GM12878 (cell line): ENCODE measurements at regions not wholly inside any gene's neighbourhood (a gene's known extent, or its start where the extent isn't known, plus 50 kb on each side); places are given as distances from the start of the nearest gene placed in this dataset.

Source experiments
- ATF7 ChIP-seq: fragments of 450-650 bp; IDR thresholded peaks from 2 replicates; pipeline ENCODE4 v1.6.1; 2016; ENCODE audit warnings: low read depth, mild to moderate bottlenecking
- EED ChIP-seq: sonication (generic); IDR thresholded peaks from 2 replicates; pipeline ENCODE4 v1.6.1; 2016; ENCODE audit warnings: antibody characterized with exemption, low read depth
- KLF5 ChIP-seq: fragments of 450-650 bp; IDR thresholded peaks from 2 replicates; pipeline ENCODE4 v1.6.1; 2014; ENCODE audit warnings: mild to moderate bottlenecking; ENCODE audit not compliant: partially characterized antibody
- MTA2 ChIP-seq: fragments of 450-650 bp; IDR thresholded peaks from 2 replicates; pipeline ENCODE4 v1.6.1; 2016; ENCODE audit warnings: low read depth, mild to moderate bottlenecking, moderate library complexity
- NFYA ChIP-seq: IDR thresholded peaks from 2 replicates; pipeline ENCODE4 v1.6.1; 2011; ENCODE audit warnings: low read depth, mild to moderate bottlenecking, low read length, improper control_type of control experiment, borderline replicate concordance
- NFYB ChIP-seq: IDR thresholded peaks from 2 replicates; pipeline ENCODE4 v1.6.1; 2011; ENCODE audit warnings: low read depth, mild to moderate bottlenecking, low read length, improper control_type of control experiment, moderate library complexity; ENCODE audit not compliant: insufficient read depth
- NR2C1 ChIP-seq: fragments of 450-650 bp; IDR thresholded peaks from 2 replicates; pipeline ENCODE4 v1.6.1; 2017; ENCODE audit warnings: antibody characterized with exemption, mild to moderate bottlenecking, moderate library complexity
- NR2C2 ChIP-seq: IDR thresholded peaks from 2 replicates; pipeline ENCODE4 v1.6.1; 2011; ENCODE audit warnings: borderline replicate concordance, low read depth; ENCODE audit not compliant: control insufficient read depth, insufficient read length
- PAX8 ChIP-seq: fragments of 450-650 bp; IDR thresholded peaks from 2 replicates; pipeline ENCODE4 v1.6.1; 2017; ENCODE audit warnings: mild to moderate bottlenecking, moderate library complexity
- PRDM15 ChIP-seq: fragments of 450-650 bp; formaldehyde crosslinking; IDR thresholded peaks from 2 replicates; pipeline ENCODE4 v1.4.0; 2020; ENCODE audit warnings: mild to moderate bottlenecking, moderate library complexity
- RFX5 ChIP-seq: IDR thresholded peaks from 2 replicates; pipeline ENCODE4 v1.6.1; 2011; ENCODE audit warnings: low read depth, low read length, improper control_type of control experiment
- SIN3A ChIP-seq: IDR thresholded peaks from 2 replicates; pipeline ENCODE4 v1.6.1; 2012; ENCODE audit warnings: low read depth, low read length, improper control_type of control experiment
- SREBF2 ChIP-seq: IDR thresholded peaks from 2 replicates; pipeline ENCODE4 v1.6.1; 2012; ENCODE audit warnings: mild to moderate bottlenecking, low read length
- TBL1XR1 ChIP-seq: IDR thresholded peaks from 2 replicates; pipeline ENCODE4 v1.6.1; 2012; ENCODE audit warnings: low read depth, low read length, improper control_type of control experiment
- ZBTB11 ChIP-seq: fragments of 450-650 bp; formaldehyde crosslinking; IDR thresholded peaks from 2 replicates; pipeline ENCODE4 v1.5.0; 2022; ENCODE audit warnings: mild to moderate bottlenecking, missing genetic modification characterization
- ZNF274 ChIP-seq: IDR thresholded peaks from one replicate; pipeline ENCODE4 v1.8.0; 2011; ENCODE audit not compliant: insufficient read length, insufficient read depth
- TF ChIP-seq, protein P1 (sequence below): IDR thresholded peaks from 2 replicates; pipeline ENCODE4 v1.6.1; 2012; ENCODE audit warnings: low read depth, low read length, improper control_type of control experiment
- TF ChIP-seq, protein P2 (sequence below): fragments of 450-650 bp; IDR thresholded peaks from 2 replicates; pipeline ENCODE4 v1.6.1; 2018; ENCODE audit warnings: mild to moderate bottlenecking, low read depth, moderate library complexity; ENCODE audit not compliant: partially characterized antibody
- TF ChIP-seq, protein P3 (sequence below): IDR thresholded peaks from 2 replicates; pipeline ENCODE4 v1.6.1; 2011; ENCODE audit warnings: borderline replicate concordance, low read depth, mild to moderate bottlenecking, moderate library complexity, low read length; ENCODE audit not compliant: insufficient read depth, poor library complexity, severe bottlenecking

DNA sequence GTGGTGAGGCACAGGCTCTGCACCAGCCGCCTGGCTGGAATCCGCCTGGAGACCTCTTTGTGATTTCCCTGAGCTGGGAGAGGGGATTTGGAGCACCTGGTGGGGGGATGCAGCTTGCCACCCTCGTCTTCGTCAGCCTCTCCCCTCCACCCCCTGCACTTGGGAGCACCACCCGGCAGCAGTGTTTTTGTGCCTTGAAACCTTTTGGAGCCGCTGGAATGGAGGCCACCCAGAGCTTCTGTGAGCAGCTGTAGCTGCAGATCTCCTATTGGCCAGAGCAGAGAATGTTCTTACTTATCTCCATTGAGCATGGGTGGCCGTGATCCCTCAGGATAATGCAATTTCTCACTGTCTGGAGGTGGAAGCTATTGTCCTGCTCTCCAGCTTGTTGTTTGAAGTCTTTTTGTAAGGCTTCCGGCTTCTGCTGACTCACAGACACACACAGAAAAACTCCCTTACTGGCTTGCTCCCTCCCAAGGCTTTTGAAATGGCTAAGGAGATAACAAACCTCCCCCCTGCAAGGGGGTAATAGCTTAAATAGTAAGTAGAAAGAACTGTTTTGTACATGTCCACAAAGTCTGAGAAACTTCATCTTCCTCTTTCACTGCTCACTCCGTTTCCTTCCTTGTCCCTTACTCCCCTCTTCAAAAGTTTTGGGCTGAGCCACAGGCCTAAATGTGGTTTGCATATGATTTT, 271.2 kb downstream of the PRL start (continued):
- TF ChIP-seq SREBF2 (no peak), ATF7 (peak; percentile 73), NR2C2 (no peak), RFX5 (no peak), PAX8 (no peak), NFYA (no peak), KLF5 (no peak), ZBTB11 (CRISPR knock-in tag) (no peak), SIN3A (no peak), MTA2 (no peak), EED (peak; percentile 65; the same call in 1 of the 2 replicates), ZNF274 (no peak), NR2C1 (no peak), NFYB (no peak), TBL1XR1 (no peak), PRDM15 (no peak)
- TF ChIP-seq, protein P1, sequence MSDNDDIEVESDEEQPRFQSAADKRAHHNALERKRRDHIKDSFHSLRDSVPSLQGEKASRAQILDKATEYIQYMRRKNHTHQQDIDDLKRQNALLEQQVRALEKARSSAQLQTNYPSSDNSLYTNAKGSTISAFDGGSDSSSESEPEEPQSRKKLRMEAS, result no peak
- TF ChIP-seq, protein P2, sequence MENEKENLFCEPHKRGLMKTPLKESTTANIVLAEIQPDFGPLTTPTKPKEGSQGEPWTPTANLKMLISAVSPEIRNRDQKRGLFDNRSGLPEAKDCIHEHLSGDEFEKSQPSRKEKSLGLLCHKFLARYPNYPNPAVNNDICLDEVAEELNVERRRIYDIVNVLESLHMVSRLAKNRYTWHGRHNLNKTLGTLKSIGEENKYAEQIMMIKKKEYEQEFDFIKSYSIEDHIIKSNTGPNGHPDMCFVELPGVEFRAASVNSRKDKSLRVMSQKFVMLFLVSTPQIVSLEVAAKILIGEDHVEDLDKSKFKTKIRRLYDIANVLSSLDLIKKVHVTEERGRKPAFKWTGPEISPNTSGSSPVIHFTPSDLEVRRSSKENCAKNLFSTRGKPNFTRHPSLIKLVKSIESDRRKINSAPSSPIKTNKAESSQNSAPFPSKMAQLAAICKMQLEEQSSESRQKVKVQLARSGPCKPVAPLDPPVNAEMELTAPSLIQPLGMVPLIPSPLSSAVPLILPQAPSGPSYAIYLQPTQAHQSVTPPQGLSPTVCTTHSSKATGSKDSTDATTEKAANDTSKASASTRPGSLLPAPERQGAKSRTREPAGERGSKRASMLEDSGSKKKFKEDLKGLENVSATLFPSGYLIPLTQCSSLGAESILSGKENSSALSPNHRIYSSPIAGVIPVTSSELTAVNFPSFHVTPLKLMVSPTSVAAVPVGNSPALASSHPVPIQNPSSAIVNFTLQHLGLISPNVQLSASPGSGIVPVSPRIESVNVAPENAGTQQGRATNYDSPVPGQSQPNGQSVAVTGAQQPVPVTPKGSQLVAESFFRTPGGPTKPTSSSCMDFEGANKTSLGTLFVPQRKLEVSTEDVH, result no peak
- TF ChIP-seq, protein P3, sequence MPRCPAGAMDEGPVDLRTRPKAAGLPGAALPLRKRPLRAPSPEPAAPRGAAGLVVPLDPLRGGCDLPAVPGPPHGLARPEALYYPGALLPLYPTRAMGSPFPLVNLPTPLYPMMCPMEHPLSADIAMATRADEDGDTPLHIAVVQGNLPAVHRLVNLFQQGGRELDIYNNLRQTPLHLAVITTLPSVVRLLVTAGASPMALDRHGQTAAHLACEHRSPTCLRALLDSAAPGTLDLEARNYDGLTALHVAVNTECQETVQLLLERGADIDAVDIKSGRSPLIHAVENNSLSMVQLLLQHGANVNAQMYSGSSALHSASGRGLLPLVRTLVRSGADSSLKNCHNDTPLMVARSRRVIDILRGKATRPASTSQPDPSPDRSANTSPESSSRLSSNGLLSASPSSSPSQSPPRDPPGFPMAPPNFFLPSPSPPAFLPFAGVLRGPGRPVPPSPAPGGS, result peak; percentile 33
